ENCODE measurements at regions not wholly inside any gene's neighbourhood (a gene's known extent, or its start where the extent isn't known, plus 50 kb on each side); places are given as distances from the start of the nearest gene placed in this dataset.
A peak's percentile ranks its signal among the peaks of the same experiment; 100 is the strongest.
"Not testable (repeated sequence)": the region's sequence is repeated elsewhere in the genome, so short reads cannot be mapped to it uniquely, and the experiment has no call there.

DNA sequence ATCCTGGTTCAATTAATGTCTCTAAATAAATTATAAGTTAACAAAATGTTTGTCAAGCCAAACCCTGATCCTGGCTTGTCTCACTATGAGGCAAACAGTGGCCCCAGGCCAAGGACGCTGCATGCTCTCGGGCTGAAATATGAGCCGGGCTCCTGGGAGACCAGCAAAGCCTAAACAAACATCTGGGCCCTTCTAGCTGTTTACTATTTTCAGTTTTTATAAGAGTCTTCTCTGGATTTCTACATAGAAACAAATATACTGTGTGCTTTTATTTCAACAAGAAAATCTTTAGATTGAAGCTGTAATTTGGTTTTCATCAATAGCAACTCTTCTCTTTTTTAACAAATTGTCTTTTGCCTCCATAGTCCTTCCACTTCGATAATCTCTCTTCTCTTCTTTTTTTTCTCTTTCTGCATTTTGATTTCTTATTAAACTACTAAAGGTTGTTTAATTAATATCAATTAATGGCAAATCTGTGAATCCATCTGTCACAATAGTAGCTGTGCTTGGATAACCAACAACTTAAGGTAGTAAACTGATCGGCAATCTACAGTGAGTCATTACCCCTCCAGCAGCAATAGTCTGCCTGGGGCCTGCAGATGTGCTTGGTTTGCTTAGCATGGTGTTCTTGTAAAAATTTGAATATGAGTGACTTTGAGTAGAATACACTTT is 83.3 kb upstream of the DNAJC1 start:
- no peak for DNase-seq (ENCODE audit: insufficient read length, low spot score)

DNA sequence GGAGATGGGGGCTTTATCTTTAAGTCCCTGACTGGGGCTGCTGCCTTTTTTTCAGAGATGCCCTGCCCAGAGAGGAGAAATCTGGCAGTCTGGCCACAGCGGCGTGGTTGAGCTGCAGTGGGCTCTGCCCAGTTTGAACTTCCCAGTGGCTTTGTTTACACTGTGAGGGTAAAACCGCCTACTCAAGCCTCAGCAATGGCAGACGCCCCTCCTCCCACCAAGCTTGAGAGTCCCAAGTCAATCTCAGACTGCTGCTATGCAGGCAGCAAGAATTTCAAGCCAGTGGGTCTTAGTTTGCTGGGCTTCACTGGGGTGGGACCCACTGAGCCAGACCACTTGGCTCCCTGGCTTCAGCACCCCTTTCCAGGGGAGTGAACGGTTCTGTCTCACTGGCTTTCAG is 76.4 kb upstream of the DNAJC1 start:
- DNase-seq (ENCODE audit: insufficient read length, low spot score); FAIRE-seq: not testable (repeated sequence)

More for the DNA sequence above, 83.3 kb upstream of the DNAJC1 start:
- FAIRE-seq: no peak

DNA sequence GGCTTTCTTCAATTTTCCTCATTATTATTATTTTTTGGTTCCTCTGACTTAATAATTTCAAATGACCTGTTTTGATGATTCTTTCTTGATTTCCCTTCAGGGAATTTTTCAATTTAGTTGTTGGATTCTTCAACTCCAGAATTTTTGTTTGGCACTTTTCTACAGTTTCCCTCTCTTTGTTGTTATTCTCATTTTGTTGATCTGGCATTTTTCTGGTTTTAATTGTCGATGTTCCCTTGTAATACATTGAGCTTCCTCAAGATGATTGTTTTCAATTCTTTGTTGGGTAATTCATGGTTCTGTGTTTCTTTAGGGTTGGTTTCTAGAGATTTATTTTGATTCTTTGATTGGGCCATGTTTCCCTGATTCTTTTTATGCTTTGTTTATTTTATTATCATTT is 67.8 kb upstream of the DNAJC1 start:
- peak; percentile 45 for FAIRE-seq
- no peak for DNase-seq (ENCODE audit: insufficient read length, low spot score)

DNA sequence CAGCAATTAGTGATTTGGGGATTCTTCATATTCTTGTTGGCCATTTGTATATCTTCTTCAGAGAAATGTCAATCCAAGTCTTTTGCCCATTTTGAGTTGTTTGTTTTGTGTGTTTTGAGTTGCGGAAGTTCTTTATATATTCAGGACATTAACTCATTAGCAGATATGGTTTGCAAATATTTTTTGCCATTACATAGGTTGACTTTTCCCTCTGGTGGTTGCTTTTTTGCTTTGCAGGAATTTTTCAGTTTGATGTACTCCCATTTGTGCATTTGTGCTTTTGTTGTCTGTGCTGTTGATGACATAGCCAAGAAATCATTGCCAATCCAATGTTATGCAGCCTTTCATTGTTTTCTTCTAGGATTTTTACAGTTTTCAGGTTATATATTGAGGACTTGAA is 63.6 kb upstream of the DNAJC1 start:
- DNase-seq (ENCODE audit: insufficient read length, low spot score) (no peak), FAIRE-seq (no peak)

DNA sequence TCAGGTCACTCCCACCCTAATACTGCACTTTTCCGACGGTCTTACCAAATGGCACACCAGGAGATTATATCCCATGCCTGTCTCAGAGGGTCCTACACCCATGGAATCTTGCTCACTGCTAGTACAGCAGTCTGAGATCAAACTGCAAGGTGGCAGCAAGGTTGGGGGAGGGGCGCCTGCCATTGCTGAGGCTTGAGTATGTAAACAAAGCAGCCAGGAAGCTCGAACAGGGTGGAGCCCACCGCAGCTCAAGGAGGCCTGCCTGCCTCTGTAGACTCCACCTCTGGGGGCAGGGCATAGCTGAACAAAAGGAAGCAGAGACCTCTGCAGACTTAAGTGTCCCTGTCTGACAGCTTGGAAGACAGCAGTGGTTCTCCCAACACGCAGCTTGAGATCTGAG is 57.5 kb upstream of the DNAJC1 start:
- DNase-seq (ENCODE audit: insufficient read length, low spot score); FAIRE-seq: not testable (repeated sequence)

DNA sequence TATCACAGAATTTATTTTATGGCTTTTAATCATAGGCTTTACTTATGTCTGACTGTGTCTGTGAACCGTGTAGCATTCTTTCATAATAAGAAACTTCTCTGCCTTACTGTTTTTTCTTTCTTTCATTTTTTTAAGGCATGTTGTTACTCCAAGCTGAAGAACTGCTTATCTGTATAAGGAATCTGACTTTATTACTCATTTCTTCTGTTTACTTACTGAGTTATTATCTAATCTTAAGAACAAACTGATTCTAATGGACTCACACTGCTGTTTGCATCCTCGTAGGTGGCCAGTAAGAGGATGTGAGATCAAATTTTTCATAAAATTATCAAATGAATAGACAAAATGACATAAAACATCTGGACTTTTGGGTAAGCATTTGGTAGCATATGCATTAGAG is 54.7 kb upstream of the DNAJC1 start:
- FAIRE-seq (no peak), DNase-seq (ENCODE audit: insufficient read length, low spot score) (no peak)

DNA sequence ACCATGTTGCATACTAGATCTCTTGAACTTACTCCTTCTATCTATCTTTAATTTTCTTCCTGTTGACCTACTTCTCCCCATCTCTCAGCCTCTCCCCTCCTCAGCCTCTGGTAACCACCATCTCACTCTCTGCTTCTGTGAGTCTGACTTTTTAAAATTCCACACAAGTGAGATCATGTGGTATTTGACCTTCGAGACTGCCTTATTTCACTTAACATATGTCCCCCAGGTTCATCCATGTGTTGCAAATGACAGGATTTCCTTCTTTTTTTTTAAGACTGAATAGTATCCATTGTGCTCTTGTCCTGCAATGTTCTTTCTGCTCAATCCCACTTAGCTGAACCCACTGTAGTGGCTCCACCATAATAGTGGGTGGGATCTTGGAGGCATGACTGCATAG is 51.4 kb upstream of the DNAJC1 start:
- FAIRE-seq: no peak
- DNase-seq (ENCODE audit: insufficient read length, low spot score): no peak
